ENCODE measurements at regions not wholly inside any gene's neighbourhood (a gene's known extent, or its start where the extent isn't known, plus 50 kb on each side); places are given as distances from the start of the nearest gene placed in this dataset.

GRCh38 chr2:215777465-215778044, 235.8 kb downstream of the MREG start:
- Histone ChIP-seq H3K27me3 (replicated peaks; ENCODE audit: insufficient read depth) (no peaks in the 10 kb centered on the region), H3K27ac (no peak overlapping the region), H3K9me3 (no peaks in the 10 kb centered on the region), H3K4me3 (no peak overlapping the region), H3K4me1 (replicated peaks) (no peaks in the 10 kb centered on the region), H3K36me3 (no peaks in the 10 kb centered on the region)
- WGBS: 73% methylated on average over 7 of the region's 7 CpGs
- TF ChIP-seq POLR2AphosphoS5 (IDR thresholded peaks at IDR 0.05): no peak
- no peak for TF ChIP-seq POLR2A (IDR thresholded peaks at IDR 0.05)
- no peak for TF ChIP-seq CTCF (IDR thresholded peaks at IDR 0.05)
- DNase-seq (ENCODE audit: low spot score): no peak
- intact Hi-C loops (cut with DNase I): no loop called here

GRCh38 chr2:215775106-215775505, 238.2 kb downstream of the MREG start:
- no peaks in the 10 kb centered on the region for H3K4me1 ChIP-seq (replicated peaks)
- intact Hi-C loops (cut with DNase I): no loop called here
- H3K27me3 ChIP-seq (replicated peaks; ENCODE audit: insufficient read depth): no peaks in the 10 kb centered on the region
- no peaks in the 10 kb centered on the region for H3K9me3 ChIP-seq
- no peak overlapping the region for H3K4me3 ChIP-seq
- no peak for DNase-seq (ENCODE audit: low spot score)
- no peak for TF ChIP-seq POLR2A (IDR thresholded peaks at IDR 0.05)
- TF ChIP-seq POLR2AphosphoS5 (IDR thresholded peaks at IDR 0.05): no peak
- TF ChIP-seq CTCF (IDR thresholded peaks at IDR 0.05): no peak
- no peak overlapping the region for H3K27ac ChIP-seq
- 44% methylated on average over 4 of the region's 4 CpGs for WGBS
- H3K36me3 ChIP-seq: no peaks in the 10 kb centered on the region

DNA sequence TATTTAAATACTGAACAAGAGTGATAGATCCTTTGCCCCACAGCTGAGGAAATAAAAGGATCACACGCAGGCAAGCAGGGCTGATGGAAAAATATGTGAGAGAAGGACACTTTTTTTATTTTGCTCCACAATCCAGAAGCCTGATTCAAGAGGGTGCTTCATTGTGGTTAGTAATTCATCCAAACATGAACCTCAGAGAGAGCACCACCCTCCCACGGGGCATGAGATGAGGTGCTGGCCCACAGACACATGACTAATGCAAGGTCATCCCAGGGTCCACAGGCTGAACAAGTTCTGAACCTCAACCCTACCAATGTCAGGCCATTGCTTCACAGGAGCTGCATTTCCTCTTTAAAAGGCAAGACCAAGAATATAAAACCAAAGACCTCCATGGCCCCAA, 239.6 kb downstream of the MREG start:
- TF ChIP-seq CTCF (IDR thresholded peaks at IDR 0.05): no peak
- TF ChIP-seq POLR2A (IDR thresholded peaks at IDR 0.05): no peak
- TF ChIP-seq POLR2AphosphoS5 (IDR thresholded peaks at IDR 0.05): no peak
- H3K4me3 ChIP-seq: no peak overlapping the region
- DNase-seq (ENCODE audit: low spot score): no peak
- no peaks in the 10 kb centered on the region for H3K36me3 ChIP-seq
- H3K27ac ChIP-seq: no peak overlapping the region
- no peaks in the 10 kb centered on the region for H3K9me3 ChIP-seq
- 70% methylated on average over 2 of the region's 2 CpGs for WGBS
- H3K27me3 ChIP-seq (replicated peaks; ENCODE audit: insufficient read depth): no peaks in the 10 kb centered on the region
- intact Hi-C loops (cut with DNase I): no loop called here
- no peaks in the 10 kb centered on the region for H3K4me1 ChIP-seq (replicated peaks)

GRCh38 chr2:215772634-215773563, 240.5 kb downstream of the MREG start:
- WGBS: 58% methylated on average over 5 of the region's 5 CpGs
- no peaks in the 10 kb centered on the region for H3K36me3 ChIP-seq
- no peaks in the 10 kb centered on the region for H3K9me3 ChIP-seq
- H3K27ac ChIP-seq: no peak overlapping the region
- no peak overlapping the region for H3K4me3 ChIP-seq
- H3K4me1 ChIP-seq (replicated peaks): no peaks in the 10 kb centered on the region
- TF ChIP-seq POLR2AphosphoS5 (IDR thresholded peaks at IDR 0.05): no peak
- no peak for TF ChIP-seq CTCF (IDR thresholded peaks at IDR 0.05)
- no peak for TF ChIP-seq POLR2A (IDR thresholded peaks at IDR 0.05)
- no peaks in the 10 kb centered on the region for H3K27me3 ChIP-seq (replicated peaks; ENCODE audit: insufficient read depth)
- DNase-seq (ENCODE audit: low spot score): no peak
- intact Hi-C loops (cut with DNase I): no loop called here
